VCaP (cell line): ENCODE measurements at regions not wholly inside any gene's neighbourhood (a gene's known extent, or its start where the extent isn't known, plus 50 kb on each side); places are given as distances from the start of the nearest gene placed in this dataset.

Experiments
- H3K27ac ChIP-seq: fragments of 450-650 bp; 2 replicates; pipeline ENCODE4 v1.5.1; 2017
- TF ChIP-seq, protein P1 (sequence below): fragments of 450-650 bp; conservative IDR thresholded peaks from 2 replicates; pipeline ENCODE4 v1.5.1; 2017; ENCODE audit warnings: mild to moderate bottlenecking, moderate library complexity

GRCh38 chr1:213362598-213362997 lies 311.6 kb downstream of the RPS6KC1 start:
- no peak overlapping the region for H3K27ac ChIP-seq
- TF ChIP-seq, protein P1, sequence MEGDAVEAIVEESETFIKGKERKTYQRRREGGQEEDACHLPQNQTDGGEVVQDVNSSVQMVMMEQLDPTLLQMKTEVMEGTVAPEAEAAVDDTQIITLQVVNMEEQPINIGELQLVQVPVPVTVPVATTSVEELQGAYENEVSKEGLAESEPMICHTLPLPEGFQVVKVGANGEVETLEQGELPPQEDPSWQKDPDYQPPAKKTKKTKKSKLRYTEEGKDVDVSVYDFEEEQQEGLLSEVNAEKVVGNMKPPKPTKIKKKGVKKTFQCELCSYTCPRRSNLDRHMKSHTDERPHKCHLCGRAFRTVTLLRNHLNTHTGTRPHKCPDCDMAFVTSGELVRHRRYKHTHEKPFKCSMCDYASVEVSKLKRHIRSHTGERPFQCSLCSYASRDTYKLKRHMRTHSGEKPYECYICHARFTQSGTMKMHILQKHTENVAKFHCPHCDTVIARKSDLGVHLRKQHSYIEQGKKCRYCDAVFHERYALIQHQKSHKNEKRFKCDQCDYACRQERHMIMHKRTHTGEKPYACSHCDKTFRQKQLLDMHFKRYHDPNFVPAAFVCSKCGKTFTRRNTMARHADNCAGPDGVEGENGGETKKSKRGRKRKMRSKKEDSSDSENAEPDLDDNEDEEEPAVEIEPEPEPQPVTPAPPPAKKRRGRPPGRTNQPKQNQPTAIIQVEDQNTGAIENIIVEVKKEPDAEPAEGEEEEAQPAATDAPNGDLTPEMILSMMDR: no peak

- no peak overlapping the region for H3K27ac ChIP-seq
- TF ChIP-seq, protein P1: no peak
Observed at GRCh38 chr1:213366141-213366831, 315.2 kb downstream of the RPS6KC1 start.

- H3K27ac ChIP-seq: no peak overlapping the region
- TF ChIP-seq, protein P1: no peak
Observed at GRCh38 chr1:213369465-213369864, 318.4 kb downstream of the RPS6KC1 start.

GRCh38 chr1:213370523-213370922 lies 319.5 kb downstream of the RPS6KC1 start:
- no peak overlapping the region for H3K27ac ChIP-seq
- TF ChIP-seq, protein P1: no peak

DNA sequence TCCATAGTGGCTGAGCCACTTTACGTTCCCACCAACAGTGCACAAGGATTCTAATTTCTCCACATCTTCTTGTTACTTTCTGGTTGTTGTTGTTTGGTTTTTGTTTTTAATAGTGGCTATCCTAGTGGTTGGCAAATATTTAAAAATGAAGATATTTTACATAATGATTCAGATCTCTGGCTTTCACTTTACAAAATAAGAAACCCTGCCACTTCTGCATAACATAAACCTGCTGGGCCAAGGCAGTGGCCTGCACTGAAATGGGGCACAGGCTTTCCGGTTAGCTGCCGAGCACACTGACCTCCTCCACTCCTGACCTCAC lies 320.4 kb downstream of the RPS6KC1 start:
- TF ChIP-seq, protein P1: no peak
- H3K27ac ChIP-seq: no peak overlapping the region

- TF ChIP-seq, protein P1: no peak
- no peak overlapping the region for H3K27ac ChIP-seq
Observed at GRCh38 chr1:213371847-213372619, 321.0 kb downstream of the RPS6KC1 start.

GRCh38 chr1:213374369-213374768 lies 323.3 kb downstream of the RPS6KC1 start:
- no peak overlapping the region for H3K27ac ChIP-seq
- TF ChIP-seq, protein P1: peak; percentile 93
